Left colon (tissue), 2 donors: ENCODE measurements at regions not wholly inside any gene's neighbourhood (a gene's known extent, or its start where the extent isn't known, plus 50 kb on each side); places are given as distances from the start of the nearest gene placed in this dataset.
"Not testable (repeated sequence)": the region's sequence is repeated elsewhere in the genome, so short reads cannot be mapped to it uniquely, and the experiment has no call there.

Experiments used
- ATAC-seq: fragments of 200-7000 bp; cut with Tn5 transposase; one replicate; pipeline ENCODE4 v1.9.1; 2020; ENCODE audit warnings: mild to moderate bottlenecking, moderate library complexity
- DNase-seq, 2 donors: peaks; one replicate each; pipeline ENCODE4 v3.0.0-alpha.2; 2020
- intact Hi-C, 2 donors: fragments of 100-400 bp; cut with DNase I in 1 of 2; cut with micrococcal nuclease in 1 of 2; formaldehyde crosslinking; loops; one replicate each; pipeline versions ENCODE4 v1.11.2 to v1.14.0; 2022; cut with DNase I, micrococcal nuclease
- donor health status: DM: no; HTN: no; CAD: no.
- donor health status: DM: yes; HTN: yes; CAD: no.

DNA sequence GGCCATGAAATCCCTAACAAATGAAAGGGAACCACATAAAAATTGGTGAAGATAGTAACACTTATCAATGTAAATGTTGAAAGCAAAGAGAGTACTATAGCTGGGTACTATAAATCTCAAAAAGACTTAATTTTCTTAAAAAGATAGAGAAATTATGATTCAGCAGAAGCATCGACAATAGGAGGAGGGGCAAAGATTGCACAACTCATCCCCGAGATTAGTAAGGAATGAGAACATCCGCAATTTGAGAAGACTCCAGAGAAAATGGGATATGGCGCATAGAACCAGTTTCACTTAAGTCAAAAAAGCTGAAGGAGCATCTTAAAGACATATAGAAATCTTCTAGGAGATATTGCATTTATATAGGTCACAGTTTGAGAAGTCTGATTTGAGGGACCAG lies 220.2 kb upstream of the SLC16A7 start:
- ATAC-seq (no peak), DNase-seq (no peak)
- intact Hi-C loops: no loop called here

DNA sequence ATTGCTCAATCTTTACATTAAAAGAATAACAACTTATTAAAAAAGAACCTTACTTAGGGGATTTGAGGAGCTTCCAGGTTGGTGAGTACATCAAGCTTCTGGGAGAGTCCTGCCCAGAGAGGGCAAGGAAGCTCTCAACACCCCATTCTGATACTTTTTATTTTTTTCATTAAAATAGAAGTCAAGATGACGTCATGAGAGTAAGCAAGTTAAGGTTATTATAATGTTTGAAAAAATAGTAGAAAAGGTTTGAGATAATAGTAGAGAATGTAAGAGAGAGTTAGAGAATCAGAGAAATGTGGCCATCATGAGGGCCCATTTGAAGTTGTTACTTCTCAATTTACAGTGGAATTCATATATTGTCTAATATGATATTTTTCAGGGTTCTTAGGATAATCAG lies 221.0 kb upstream of the SLC16A7 start:
- no peak for ATAC-seq
- intact Hi-C loops: no loop called here
- DNase-seq: no peak

DNA sequence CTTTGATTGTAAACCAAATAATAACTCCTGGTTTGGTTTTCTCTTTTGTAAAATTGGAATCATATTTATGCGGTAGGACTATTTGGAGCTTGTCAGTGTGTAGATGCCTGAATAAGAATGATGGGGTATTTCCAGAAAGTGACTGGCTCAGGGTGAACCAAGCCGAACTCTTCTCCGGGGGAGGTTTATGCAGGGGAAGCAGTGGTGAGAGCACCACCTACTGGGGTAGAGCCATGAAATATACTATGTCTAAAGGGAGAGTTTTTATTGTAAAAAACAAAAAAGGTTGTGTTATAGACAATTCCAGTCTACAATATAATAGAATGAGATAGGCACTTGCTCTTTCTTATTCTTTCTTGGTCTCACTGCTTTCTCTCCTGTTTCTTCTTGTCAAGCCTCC lies 222.9 kb upstream of the SLC16A7 start:
- ATAC-seq (peak; percentile 59), DNase-seq (peak in 1 of 2 donors; percentile 11)
- intact Hi-C loops: no loop called here

DNA sequence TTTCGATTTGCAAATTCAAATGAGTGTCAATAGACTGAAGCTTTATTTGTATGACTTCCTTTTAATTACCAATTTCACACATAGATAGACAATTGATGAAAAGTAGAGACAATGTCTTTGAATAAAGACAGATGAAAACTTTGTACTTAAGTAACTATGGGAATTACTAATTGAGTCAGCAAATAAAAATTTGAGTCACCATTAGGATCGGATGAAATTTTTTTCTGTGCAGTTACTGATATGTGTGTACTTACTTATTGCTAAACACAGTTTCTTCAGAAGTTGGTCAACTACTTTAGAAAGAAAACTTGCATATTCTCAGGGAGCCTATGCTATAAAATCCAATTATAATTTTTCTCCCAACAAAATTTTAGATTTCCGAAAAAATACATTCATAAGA lies 224.9 kb upstream of the SLC16A7 start:
- DNase-seq (no peak), ATAC-seq (no peak)
- intact Hi-C loops: no loop called here

DNA sequence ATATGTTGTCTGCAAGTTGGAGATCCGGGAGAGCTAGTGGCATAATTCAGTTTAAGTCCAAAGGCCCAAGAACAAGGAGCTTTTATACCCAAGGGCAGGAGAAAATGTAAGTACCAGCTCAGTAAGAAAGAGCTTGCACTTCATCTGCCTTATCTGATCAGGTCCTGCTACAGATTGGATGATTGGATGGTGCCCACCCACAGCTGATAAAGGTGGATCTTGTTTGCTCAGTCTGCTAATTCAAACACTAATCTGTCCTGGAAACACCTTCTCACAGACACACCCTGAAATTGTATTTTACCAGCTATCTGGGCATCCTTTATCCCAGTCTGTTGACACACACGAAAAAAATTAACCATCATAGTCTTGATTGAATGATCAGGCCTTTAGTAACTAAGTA lies 230.7 kb upstream of the SLC16A7 start:
- intact Hi-C loops: no loop called here
- ATAC-seq: peak; percentile 82
- no peak for DNase-seq

DNA sequence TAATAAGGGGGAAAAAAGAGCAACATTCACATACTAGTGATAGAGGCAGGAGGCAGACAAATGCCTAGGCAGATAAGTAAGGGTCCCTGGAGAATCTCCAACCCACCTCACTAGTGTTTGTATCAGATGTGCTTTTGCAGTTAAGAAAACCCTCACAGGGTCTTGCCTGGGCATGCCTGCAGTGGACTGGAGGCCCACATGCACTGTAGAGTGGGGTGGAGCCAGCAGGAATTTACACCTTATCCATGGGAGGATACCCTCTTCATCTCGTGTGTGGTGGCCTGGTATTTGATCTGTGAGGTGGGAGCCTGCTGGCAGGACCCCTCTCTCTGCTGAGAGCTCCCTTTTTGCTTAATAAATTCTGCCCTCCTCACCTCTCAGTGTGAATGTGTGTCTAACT lies 238.0 kb upstream of the SLC16A7 start:
- intact Hi-C loops: no loop called here

DNA sequence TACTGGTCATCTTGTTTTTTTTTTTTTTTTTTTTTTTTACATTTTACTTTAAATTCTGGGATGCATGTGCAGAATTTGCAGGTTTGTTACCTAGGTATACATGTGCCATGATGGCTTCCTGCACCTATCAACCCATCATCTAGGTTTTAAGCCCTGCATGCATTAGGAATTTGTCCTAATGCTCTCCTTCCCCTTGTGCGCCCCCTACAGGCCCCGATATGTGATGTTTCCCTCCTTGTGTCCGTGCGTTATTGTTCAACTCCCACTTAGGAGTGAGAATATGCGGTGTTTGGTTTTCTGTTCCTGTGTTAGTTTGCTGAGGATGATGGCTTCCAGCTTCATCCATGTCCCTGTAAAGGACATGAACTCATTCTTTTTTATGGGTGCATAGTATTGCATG lies 249.6 kb upstream of the SLC16A7 start:
- DNase-seq: peak in 1 of 2 donors; percentile 3
- intact Hi-C loops, ATAC-seq: not testable (repeated sequence)

More for the DNA sequence above, 238.0 kb upstream of the SLC16A7 start:
- no peak for ATAC-seq
- no peak for DNase-seq

DNA sequence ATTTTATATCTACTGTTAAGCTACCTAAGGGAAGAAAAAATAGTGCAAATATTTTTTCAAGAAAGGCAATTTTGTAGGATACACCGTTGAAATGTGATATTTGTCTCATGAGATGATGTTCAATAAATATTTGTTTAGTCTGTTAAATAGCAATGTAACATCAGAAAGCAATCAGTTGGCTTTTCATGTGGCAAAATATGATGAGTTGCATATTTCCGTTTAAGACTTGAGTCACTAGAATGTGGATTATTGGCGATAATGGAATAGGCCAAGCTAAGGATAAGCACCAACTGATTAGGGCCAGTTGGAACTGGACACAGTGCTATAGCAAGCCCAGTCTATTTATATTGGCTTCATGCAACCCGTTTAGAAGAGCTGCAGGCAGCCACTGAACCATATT lies 250.4 kb upstream of the SLC16A7 start:
- no peak for ATAC-seq
- intact Hi-C loops: no loop called here
- no peak for DNase-seq

DNA sequence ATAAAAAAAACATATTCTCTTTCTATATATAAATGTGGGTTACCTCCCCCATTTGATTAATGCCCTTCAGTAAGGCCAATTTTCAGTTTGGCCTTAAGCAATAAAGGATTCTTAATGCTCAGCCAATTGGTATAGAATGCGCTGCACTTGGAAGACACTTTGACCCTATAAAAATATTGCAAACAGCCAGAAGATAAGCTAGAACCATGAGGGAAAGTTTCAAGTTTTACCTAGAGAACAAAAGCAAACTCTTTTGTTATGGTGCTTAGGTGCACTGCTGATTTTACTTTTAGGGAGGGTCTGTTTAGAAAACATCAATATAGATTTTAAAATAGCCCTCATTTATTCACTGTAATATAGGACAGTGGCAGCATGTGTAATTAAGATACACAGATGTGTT lies 251.6 kb upstream of the SLC16A7 start:
- DNase-seq: no peak
- intact Hi-C loops: no loop called here
- ATAC-seq: peak; percentile 94

DNA sequence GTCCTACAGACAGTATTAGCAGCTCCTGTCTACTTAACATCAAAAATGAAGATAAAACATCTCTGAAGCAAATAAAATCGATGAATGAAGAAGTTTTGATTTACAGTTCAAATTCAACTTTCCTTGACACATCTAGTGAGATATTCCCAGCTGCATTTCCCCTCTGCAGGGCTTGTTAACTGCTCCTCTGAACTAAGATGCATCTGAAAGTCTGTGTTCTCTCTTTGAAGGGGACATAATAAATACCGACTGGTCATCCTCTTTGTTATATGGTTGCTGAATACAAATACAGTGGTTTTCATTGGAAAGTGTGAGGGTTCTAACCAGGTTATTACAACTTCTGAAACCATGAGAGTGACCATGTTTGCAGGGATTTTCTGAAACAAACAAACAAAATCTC lies 266.4 kb upstream of the SLC16A7 start:
- DNase-seq: no peak
- intact Hi-C loops: no loop called here
- ATAC-seq: no peak

DNA sequence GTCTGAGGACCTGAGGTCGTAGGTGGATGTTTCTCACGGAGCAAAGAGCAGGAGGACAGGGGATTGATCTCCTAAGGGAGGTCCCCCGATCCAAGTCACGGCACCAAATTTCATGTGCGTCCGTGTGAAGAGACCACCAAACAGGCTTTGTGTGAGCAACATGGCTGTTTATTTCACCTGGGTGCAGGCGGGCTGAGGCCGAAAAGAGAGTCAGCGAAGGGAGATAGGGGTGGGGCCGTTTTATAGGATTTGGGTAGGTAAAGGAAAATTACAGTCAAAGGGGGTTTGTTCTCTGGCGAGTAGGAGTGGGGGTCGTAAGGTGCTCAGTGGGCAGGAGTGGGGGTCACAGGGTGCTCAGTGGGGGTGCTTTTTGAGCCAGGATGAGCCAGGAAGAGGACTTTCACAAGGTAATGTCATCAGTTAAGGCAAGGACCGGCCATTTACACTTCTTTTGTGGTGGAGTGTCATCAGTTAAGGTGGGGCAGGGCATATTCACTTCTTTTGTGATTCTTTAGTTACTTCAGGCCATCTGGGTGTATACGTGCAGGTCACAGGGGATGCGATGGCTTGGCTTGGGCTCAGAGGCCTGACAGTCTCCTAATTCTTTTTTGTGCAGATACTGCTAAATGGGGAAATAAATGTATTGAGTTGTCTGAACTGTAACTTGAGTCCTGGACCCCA lies 267.3 kb upstream of the SLC16A7 start:
- intact Hi-C loops: not testable (repeated sequence)

DNA sequence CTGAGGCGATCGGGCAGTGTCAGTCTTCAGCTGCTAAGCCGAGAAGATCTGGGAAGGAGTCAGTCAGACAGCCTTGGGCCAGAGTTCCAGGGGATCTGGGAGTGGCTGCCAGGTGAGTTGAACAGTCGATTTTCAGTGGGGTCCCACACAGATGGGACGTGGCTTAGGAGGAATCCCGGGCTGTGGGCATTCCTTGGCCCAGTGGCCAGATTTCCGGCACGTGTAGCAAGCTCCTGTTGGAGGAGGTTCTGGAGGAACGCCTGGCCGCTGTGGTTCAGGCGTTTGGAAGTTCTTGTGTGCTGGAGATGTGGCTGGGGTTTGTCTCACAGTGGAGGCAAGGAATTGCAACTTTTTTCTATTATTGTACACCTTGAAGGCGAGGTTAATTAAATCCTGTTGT lies 269.4 kb upstream of the SLC16A7 start:
- ATAC-seq, DNase-seq, intact Hi-C loops: not testable (repeated sequence)

More for the DNA sequence above, 267.3 kb upstream of the SLC16A7 start:
- ATAC-seq, DNase-seq: not testable (repeated sequence)

DNA sequence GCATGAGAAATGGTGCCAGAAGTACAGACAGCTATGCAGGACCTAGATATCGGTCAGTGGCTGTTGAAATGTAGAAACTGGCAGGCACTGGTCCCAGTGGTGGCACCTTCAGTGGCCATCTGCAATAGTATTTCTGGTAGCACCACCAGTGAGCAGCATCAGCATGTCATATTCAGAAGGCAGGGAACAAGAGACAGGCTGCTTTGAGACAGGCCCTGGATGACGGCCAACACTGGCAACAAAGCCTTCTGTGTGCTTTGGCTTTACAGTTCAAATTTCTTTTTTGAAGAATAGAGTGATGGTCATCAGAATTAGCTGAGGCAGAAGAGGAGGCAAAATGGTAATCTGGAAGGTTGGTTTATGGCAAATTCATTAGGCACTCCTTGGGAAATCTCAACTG lies 273.4 kb upstream of the SLC16A7 start:
- intact Hi-C loops: no loop called here
- DNase-seq: no peak
- ATAC-seq: no peak

DNA sequence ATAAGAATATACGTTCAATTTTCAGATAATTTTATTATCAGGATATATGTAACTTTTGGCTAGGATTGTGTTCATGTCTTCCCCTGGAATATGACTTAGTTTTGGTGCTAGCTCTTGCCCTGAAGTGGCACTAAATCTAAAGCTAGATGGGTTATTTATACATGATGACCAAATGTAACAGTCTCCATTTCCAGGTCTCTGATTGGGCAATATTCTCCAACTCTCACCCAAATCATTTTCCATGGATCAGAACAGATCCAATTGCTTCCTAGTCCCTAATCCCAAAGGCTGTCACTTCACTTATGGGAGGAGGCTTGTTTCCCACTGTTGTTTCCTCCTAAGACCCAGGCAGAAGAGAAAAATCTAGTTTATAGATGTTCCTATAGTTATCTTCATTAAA lies 274.6 kb upstream of the SLC16A7 start:
- ATAC-seq: no peak

DNA sequence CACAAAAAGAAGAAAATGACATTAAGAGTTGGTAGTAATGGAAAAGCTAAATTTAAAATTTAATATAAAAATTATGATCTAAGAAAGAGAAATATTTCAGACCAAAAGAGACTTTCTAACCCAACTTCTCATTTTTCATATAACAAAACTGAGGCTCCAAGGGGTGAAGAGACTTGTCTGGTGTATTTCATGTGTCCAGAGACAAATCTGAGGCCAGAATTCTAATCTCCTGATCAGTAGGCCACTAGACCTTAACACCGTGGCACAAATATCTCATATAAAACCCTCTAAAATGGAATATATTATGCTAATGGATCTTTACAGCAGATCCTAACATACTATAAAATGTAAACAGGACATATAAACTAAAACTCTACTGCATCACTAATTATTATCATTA lies 275.7 kb upstream of the SLC16A7 start:
- intact Hi-C loops: no loop called here
- ATAC-seq (no peak), DNase-seq (no peak)

More for the DNA sequence above, 274.6 kb upstream of the SLC16A7 start:
- intact Hi-C loops: no loop called here
- no peak for DNase-seq

DNA sequence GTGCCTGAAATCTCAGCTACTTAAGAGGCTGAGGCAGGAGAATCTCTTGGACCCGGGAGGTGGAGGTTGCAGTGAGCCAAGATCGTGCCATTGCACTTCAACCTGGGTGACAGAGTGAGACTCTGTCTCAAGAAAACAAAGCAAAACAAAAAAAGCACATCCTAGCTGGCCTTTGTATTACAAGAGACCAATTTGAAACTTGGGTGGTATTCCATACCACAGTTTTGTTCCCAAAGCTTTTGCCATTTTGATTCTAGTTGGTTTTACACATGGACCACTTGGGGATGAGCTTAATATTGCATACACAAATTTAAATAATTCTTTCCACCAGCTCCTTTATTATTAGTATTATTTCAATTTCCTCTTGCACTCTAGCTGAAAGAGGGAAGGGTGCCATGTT lies 276.9 kb upstream of the SLC16A7 start:
- ATAC-seq (no peak), DNase-seq (no peak)
- intact Hi-C loops: no loop called here

DNA sequence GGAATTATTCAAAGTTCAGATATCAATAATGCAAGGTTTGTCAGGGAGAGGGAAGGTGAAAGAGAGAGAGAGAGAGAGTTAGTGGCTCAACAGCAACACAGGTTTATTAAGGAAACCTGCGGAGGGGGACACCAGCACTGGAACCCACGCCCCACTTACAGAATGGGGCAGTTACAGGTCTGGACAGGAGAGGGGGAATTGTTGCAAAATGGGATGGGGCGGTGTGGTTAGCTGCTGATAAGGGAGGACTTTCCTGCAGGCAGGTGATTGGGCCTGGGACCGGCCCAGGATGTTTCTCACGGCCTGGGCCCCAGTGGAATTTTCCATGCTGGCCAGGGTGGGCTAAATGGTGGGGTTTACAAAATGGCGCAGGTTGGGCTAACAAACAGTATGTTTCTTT lies 278.2 kb upstream of the SLC16A7 start:
- intact Hi-C loops: no loop called here
- DNase-seq: no peak
- no peak for ATAC-seq

DNA sequence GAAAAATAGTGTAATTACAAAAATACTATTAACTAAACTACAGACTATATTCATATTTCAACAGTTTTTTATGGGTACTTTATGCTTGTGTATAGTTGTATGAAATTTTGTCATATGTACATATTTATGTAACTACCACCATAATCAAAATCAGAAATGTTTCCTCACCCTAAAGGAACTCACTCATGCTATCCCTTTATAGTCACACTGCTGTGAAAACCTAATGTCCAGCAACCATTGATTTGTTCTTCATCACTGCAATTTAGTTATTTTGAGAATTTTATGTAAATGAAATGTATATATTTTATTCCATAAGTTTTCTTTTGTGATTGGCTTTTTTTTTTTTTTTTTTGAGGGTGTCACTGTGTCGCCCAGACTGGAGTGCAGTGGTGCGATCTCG lies 278.9 kb upstream of the SLC16A7 start:
- intact Hi-C loops: no loop called here
- ATAC-seq (no peak), DNase-seq (no peak)

DNA sequence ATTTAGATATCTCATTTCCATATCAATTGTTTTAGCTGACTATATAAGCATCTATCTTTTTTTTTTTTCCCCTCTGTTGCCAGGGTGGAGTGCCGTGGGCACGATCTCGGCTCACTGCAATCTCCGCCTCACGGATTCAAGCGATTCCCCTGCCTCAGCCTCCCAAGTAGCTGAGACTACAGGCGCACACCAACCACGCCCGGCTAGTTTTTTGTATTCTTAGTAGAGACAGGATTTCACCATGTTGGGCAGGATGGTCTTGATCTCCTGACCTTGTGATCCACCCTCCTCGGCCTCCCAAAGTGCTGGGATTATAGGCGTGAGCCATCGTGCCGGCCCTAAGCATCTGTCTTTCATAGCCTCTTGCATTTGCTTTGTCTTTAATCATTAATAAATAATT lies 279.5 kb upstream of the SLC16A7 start:
- intact Hi-C loops, ATAC-seq, DNase-seq: not testable (repeated sequence)

DNA sequence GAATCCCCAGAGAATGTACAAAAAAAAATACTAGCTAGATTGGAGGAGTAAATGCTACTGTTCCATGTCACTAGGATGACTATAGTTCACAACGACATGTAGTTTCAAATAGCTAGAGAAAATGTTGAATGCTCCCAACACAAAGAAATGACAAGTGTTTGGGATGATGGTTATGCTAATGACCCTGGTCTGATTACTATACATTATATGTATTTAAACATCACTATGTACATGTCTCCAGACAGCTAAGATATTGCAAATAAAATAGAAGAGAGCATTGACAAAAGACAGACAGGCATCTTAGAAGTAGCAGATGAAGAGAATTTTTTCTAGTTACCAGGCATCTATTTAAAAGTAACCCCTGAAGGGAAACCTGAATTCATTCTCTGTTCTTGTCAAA lies 281.6 kb upstream of the SLC16A7 start:
- ATAC-seq (no peak), DNase-seq (no peak)
- intact Hi-C loops: no loop called here

DNA sequence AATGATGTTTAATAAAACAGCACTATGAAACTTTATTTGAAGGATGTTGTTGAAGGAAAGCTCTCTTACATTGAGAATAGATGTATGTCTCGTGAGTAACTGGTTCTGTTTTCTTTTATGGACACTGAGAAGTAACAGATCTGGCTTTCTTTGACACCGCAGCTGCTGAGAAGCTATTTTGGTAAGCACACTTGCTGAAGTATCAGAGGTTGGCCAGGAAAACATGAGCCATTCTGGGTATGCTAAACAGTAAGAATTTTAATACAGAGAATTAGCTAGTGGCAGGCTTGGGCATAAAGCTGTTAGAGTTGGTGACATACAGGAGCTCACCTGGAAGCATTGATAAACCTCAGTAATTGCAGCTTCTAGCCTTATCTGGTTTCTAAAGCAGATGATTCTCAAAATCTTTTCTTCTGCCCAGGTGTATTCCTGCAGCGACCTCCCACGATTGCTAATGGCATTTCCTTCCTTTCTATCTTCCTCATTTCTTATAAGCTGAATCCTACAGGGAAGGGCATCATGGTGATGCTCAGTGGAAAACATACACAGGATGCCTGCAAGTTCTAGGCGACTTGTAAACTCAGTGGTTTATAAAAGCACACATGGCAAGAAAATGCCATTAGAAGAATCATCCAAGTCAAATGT lies 291.6 kb upstream of the SLC16A7 start:
- ATAC-seq (no peak), DNase-seq (no peak)
- intact Hi-C loops: no loop called here
